Transverse colon (tissue), 4 donors: ENCODE measurements at regions not wholly inside any gene's neighbourhood (a gene's known extent, or its start where the extent isn't known, plus 50 kb on each side); places are given as distances from the start of the nearest gene placed in this dataset.
A peak's percentile ranks its signal among the peaks of the same experiment; 100 is the strongest.

Experiments used
- DNase-seq: peaks from one replicate; pipeline ENCODE4 v3.0.0-alpha.2; 2019
- H3K27ac ChIP-seq, 4 donors: fragments of 200-600 bp; sonication (generic); 2 replicates each; pipeline ENCODE4 v1.5.1; 2016 to 2018; ENCODE audit warnings: inconsistent platforms in 4 of 4
- H3K27me3 ChIP-seq: fragments of 200-600 bp; sonication (generic); 2 replicates; pipeline ENCODE4 v1.5.1; 2017; ENCODE audit warnings: inconsistent platforms
- H3K36me3 ChIP-seq, 4 donors: fragments of 200-600 bp; sonication (generic); 2 replicates each; pipeline ENCODE4 v1.5.1; 2017 to 2019; ENCODE audit warnings: inconsistent platforms in 4 of 4
- H3K4me1 ChIP-seq, 4 donors: fragments of 200-600 bp; sonication (generic); 2 replicates each; pipeline ENCODE4 v1.5.1; 2017 to 2020; ENCODE audit warnings: inconsistent platforms in 4 of 4
- H3K4me3 ChIP-seq, 4 donors: fragments of 200-600 bp; sonication (generic); 1 replicate in 1 of 4; 2 replicates in 3 of 4; pipeline versions ENCODE4 v1.5.1 to v1.6.1; 2017 to 2019; ENCODE audit warnings: inconsistent platforms in 4 of 4
- H3K9me3 ChIP-seq, 2 donors: fragments of 200-600 bp; sonication (generic); 2 replicates each; pipeline ENCODE4 v1.5.1; 2017 to 2019; ENCODE audit warnings: inconsistent platforms in 2 of 2
- CTCF ChIP-seq, 5 experiments: fragments of 200-600 bp in 3 of 5; fragments of 450-650 bp in 2 of 5; sonication (generic) in 3 of 5; IDR thresholded peaks; 1 replicate in 2 of 5; 2 replicates in 3 of 5; pipeline ENCODE4 v1.5.1; 2016 to 2017; ENCODE audit warnings: antibody characterized with exemption in 5 of 5, inconsistent platforms in 3 of 5, mild to moderate bottlenecking in 2 of 5, moderate library complexity in 1 of 5
- EP300 ChIP-seq: sonication (generic); formaldehyde crosslinking; IDR thresholded peaks from one replicate; pipeline ENCODE4 v1.6.1; 2017; ENCODE audit warnings: antibody characterized with exemption, low read depth
- POLR2A ChIP-seq: fragments of 450-650 bp; IDR thresholded peaks from one replicate; pipeline ENCODE4 v1.6.1; 2016; ENCODE audit warnings: antibody characterized with exemption, mild to moderate bottlenecking, moderate library complexity
- POLR2AphosphoS5 ChIP-seq, 3 donors: sonication (generic); formaldehyde crosslinking; IDR thresholded peaks; one replicate each; pipeline ENCODE4 v1.6.1; 2016; ENCODE audit warnings: antibody characterized with exemption in 3 of 3
- WGBS, 2 donors: methylation state at CpG; one replicate each; pipeline ENCODE4 v1.1.5; 2018; ENCODE audit warnings: low coverage in 1 of 2; 5-methylcytosine and 5-hydroxymethylcytosine counted together
- in situ Hi-C, 4 donors: fragments of 200-750 bp; cut with MboI; loops; one replicate each; pipeline versions ENCODE4 v1.15.0 to v1.15.1; 2017; ENCODE audit warnings: low sequenced_read_pairs in 3 of 4, low pct_ligation_motif_present in 1 of 4, low pct_unique_long_range_greater_than_20kb in 1 of 4
- intact Hi-C: fragments of 100-400 bp; cut with DNase I; formaldehyde crosslinking; loops from one replicate; pipeline ENCODE4 v1.15.1; 2023; ENCODE audit warnings: low total_unique reads

GRCh38 chr3:11716573-11717290, 73.0 kb upstream of the VGLL4 start:
- WGBS, 2 donors, result 65 to 73% methylated on average over 6 of the region's 6 CpGs
- TF ChIP-seq POLR2A, result no peak
- TF ChIP-seq POLR2AphosphoS5 (IDR thresholded peaks at IDR 0.05), result no peak
- TF ChIP-seq EP300, result no peak
- no peak for TF ChIP-seq CTCF (IDR thresholded peaks at IDR 0.05)
- DNase-seq, result no peak
- Histone ChIP-seq H3K4me1 (peaks cover 8 to 32% (median 20%) of the 10 kb centered on the region in 4 donors), H3K36me3 (no peaks in the 10 kb centered on the region), H3K27me3 (no peaks in the 10 kb centered on the region), H3K4me3 (no peak overlapping the region), H3K27ac (peak overlapping the region in 3 of 4 donors; percentile 95 to 98 (median 96)), H3K9me3 (no peaks in the 10 kb centered on the region)
- intact Hi-C loops (no loop called here), in situ Hi-C loops (no loop called here)

- in situ Hi-C loops (no loop called here), intact Hi-C loops (no loop called here)
- H3K4me3 ChIP-seq, result no peak overlapping the region
- peaks cover 0 to 18% (median 6%) of the 10 kb centered on the region in 4 donors for H3K4me1 ChIP-seq
- H3K27me3 ChIP-seq, result no peaks in the 10 kb centered on the region
- no peaks in the 10 kb centered on the region for H3K9me3 ChIP-seq
- DNase-seq, result no peak
- H3K27ac ChIP-seq, result no peak overlapping the region
- 84 to 88% methylated on average over 4 to 6 of the region's 6 CpGs for WGBS, 2 donors
- TF ChIP-seq CTCF (IDR thresholded peaks at IDR 0.05) (no peak), EP300 (no peak)
- no peaks in the 10 kb centered on the region for H3K36me3 ChIP-seq
Observed at GRCh38 chr3:11713171-11713570, 69.5 kb upstream of the VGLL4 start.

GRCh38 chr3:11712646-11713045, 68.9 kb upstream of the VGLL4 start:
- H3K27ac ChIP-seq, result no peak overlapping the region
- TF ChIP-seq POLR2A (no peak), EP300 (no peak), CTCF (IDR thresholded peaks at IDR 0.05) (no peak), POLR2AphosphoS5 (IDR thresholded peaks at IDR 0.05) (no peak)
- no peaks in the 10 kb centered on the region for H3K9me3 ChIP-seq
- DNase-seq, result no peak
- intact Hi-C loops, result no loop called here
- 93 to 94% methylated on average over 5 to 7 of the region's 7 CpGs for WGBS, 2 donors
- in situ Hi-C loops, result no loop called here
- H3K4me1 ChIP-seq, result peaks cover 0 to 12% (median 3%) of the 10 kb centered on the region in 4 donors
- H3K36me3 ChIP-seq, result no peaks in the 10 kb centered on the region
- H3K4me3 ChIP-seq, result no peak overlapping the region
- H3K27me3 ChIP-seq, result no peaks in the 10 kb centered on the region

GRCh38 chr3:11711876-11712275, 68.2 kb upstream of the VGLL4 start:
- intact Hi-C loops, result no loop called here
- Histone ChIP-seq H3K4me1 (peaks cover 0 to 7% (median 2%) of the 10 kb centered on the region in 4 donors), H3K4me3 (no peak overlapping the region), H3K27ac (no peak overlapping the region), H3K9me3 (no peaks in the 10 kb centered on the region), H3K36me3 (no peaks in the 10 kb centered on the region), H3K27me3 (no peaks in the 10 kb centered on the region)
- in situ Hi-C loops, result no loop called here
- no peak for DNase-seq
- 53 to 72% methylated on average over 2 to 5 of the region's 5 CpGs for WGBS, 2 donors
- TF ChIP-seq POLR2AphosphoS5 (IDR thresholded peaks at IDR 0.05), result no peak
- TF ChIP-seq POLR2A, result no peak
- TF ChIP-seq CTCF (IDR thresholded peaks at IDR 0.05), result no peak
- no peak for TF ChIP-seq EP300
